Hematopoietic multipotent progenitor cell treated with erythropoietin and hydrocortisone succinate and interleukin-3 and kit ligand, for 4 days (in vitro differentiated cells): ENCODE measurements at regions not wholly inside any gene's neighbourhood (a gene's known extent, or its start where the extent isn't known, plus 50 kb on each side); places are given as distances from the start of the nearest gene placed in this dataset.

ENCODE experiments used
- DNase-seq: peaks from one replicate; pipeline ENCODE4 v3.0.0-alpha.2; 2015

- no peak for DNase-seq
These were observed 186.9 kb upstream of the STARD13 start for GRCh38 chr13:33472446-33472845.

- no peak for DNase-seq
These were observed 193.6 kb upstream of the STARD13 start for GRCh38 chr13:33479105-33479504.

- no peak for DNase-seq
These were observed 195.0 kb upstream of the STARD13 start for GRCh38 chr13:33480561-33480960.

- DNase-seq: no peak
These were observed 197.9 kb upstream of the STARD13 start for GRCh38 chr13:33483471-33483870.

- DNase-seq: no peak
These were observed 199.7 kb upstream of the STARD13 start for GRCh38 chr13:33485247-33485646.

- DNase-seq: peak; percentile 67
These were observed 202.2 kb upstream of the STARD13 start for GRCh38 chr13:33487575-33488243.

GRCh38 chr13:33489563-33489962, 204.0 kb upstream of the STARD13 start:
- no peak for DNase-seq

- no peak for DNase-seq
These were observed 205.1 kb upstream of the STARD13 start for GRCh38 chr13:33490461-33491327.

- DNase-seq: no peak
These were observed 208.3 kb upstream of the STARD13 start for GRCh38 chr13:33493672-33494365.

GRCh38 chr13:33494596-33495204, 209.1 kb upstream of the STARD13 start:
- peak; percentile 28 for DNase-seq

GRCh38 chr13:33496336-33496735, 210.8 kb upstream of the STARD13 start:
- no peak for DNase-seq

GRCh38 chr13:33497146-33497845, 211.7 kb upstream of the STARD13 start:
- no peak for DNase-seq

- no peak for DNase-seq
These were observed 222.5 kb upstream of the STARD13 start for GRCh38 chr13:33508060-33508459.

GRCh38 chr13:33509642-33510229, 224.2 kb upstream of the STARD13 start:
- peak; percentile 35 for DNase-seq

- no peak for DNase-seq
These were observed 224.9 kb upstream of the STARD13 start for GRCh38 chr13:33510350-33510970.

GRCh38 chr13:33512880-33513554, 227.5 kb upstream of the STARD13 start:
- no peak for DNase-seq

- peak; percentile 31 for DNase-seq
These were observed 228.8 kb upstream of the STARD13 start for GRCh38 chr13:33514362-33514761.

GRCh38 chr13:33515146-33515545, 229.6 kb upstream of the STARD13 start:
- no peak for DNase-seq

- DNase-seq: peak; percentile 17
These were observed 232.9 kb upstream of the STARD13 start for GRCh38 chr13:33518452-33518851.

GRCh38 chr13:33519561-33520467, 234.3 kb upstream of the STARD13 start:
- DNase-seq: no peak
